UCSD-AML1 (cell line): ENCODE measurements at regions not wholly inside any gene's neighbourhood (a gene's known extent, or its start where the extent isn't known, plus 50 kb on each side); places are given as distances from the start of the nearest gene placed in this dataset.

Experiments used
- DNase-seq: peaks from one replicate; lab custom pipeline; 2025; ENCODE audit not compliant: unreplicated experiment; lab: John Stamatoyannopoulos, UW

- no peak for DNase-seq
Measured at GRCh38 chr18:54100920-54101470, 123.5 kb downstream of the MBD2 start.

DNA sequence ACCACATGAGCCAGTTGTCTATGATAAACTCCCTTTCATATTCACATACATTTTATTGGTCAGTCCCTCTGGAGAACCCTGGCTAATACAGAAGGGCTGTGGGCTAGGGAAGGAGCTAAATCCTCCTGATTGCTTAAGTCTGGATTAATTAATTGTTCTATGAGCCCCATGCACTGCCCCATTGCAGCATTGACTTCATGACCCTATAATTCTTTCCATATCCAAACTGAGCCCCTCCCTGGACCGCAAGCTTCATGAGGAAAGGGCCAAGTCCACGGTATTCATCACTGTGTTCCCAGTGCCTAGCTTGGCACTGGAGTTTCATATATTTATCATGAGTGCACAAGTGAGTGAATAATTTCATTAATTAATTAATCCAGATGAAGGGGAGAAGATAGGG is 124.0 kb downstream of the MBD2 start:
- DNase-seq: no peak

DNA sequence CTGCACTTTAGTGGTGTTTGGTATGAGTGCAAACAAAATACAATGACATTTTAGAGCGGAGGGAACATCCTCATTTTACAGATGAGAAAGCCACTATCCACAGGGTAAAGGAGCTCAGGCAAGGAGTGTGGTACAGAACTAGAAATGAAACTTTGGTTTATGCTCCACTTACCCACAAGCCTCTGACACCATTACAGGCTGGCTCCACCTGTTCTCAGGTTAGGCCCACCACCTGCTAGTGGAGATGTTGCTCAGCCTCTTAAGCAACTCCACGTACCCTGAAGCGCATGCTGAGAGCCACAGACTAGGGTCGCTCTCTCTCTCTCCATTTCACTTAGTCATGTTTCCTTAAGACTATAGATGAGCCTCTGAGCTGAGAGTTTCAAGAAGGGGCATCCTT is 130.0 kb downstream of the MBD2 start:
- no peak for DNase-seq

DNA sequence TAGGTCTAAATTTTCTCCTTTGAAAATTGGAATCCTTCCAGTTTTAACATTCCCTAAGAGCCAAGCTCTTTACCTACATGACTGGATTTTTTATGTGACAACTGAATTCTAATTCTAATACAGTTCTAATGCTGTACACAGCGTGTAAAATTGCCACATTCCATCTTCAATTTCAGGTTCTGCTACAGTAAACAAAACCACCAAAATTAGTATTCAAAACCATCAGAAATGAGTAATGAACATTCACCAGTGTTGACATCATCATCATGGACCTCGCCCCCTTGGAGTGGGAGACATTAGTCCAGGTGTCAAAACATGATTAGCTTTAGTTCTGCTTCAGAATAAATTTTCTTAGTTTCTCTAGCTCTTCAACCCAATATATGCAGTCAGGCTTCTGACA is 133.6 kb downstream of the MBD2 start:
- DNase-seq: no peak

DNA sequence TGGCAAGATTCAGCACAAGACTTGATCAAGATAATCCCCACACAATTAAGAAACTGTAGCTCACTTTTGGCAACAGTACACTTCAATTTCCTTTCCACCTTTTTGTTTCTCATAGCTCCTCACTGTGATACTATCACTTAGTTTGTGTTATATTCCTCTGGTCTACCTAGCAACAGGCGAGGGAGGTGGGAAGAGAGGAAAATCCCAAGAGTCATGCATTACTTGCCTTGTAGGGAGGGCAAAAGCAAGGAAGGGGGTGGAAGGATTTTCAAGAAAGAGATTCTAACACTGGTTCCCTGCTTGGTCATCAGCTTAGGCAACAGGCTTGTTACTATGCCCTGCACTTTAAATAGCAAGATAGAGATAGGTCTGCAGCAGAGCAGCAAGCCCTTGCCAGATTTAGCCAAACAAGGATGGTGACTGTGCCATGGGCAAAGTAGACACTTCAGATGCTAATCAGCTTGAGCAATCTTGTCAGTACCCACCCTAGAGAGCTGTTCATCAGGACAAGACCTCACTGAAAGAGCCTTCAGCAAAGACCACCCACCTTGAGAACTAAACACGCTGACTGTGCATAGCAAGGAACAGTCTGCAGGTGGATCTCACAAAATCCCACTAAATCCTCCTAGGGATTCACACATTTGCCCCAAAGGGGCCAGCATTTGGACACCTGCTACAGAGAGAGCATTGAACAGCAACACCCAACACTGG is 134.6 kb downstream of the MBD2 start:
- DNase-seq: no peak

DNA sequence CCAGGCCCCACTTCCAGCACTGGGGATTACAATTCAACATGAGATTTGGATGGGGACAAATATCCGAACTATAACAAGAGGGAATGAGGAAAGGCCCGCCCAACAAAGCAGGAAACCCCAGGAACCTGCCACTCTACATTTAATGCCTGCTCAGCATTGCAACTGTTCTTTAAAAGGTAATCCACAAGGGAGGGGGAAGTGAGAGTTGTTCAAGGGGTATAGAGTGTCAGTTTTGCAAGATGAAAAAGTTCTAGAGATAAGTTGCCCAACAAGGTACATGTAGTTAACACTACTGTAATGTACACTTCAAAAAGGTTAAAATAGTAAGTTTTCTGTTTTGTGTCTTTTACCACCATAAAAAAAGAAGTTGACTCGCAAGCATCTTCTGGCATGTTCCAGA is 137.6 kb downstream of the MBD2 start:
- DNase-seq: no peak

DNA sequence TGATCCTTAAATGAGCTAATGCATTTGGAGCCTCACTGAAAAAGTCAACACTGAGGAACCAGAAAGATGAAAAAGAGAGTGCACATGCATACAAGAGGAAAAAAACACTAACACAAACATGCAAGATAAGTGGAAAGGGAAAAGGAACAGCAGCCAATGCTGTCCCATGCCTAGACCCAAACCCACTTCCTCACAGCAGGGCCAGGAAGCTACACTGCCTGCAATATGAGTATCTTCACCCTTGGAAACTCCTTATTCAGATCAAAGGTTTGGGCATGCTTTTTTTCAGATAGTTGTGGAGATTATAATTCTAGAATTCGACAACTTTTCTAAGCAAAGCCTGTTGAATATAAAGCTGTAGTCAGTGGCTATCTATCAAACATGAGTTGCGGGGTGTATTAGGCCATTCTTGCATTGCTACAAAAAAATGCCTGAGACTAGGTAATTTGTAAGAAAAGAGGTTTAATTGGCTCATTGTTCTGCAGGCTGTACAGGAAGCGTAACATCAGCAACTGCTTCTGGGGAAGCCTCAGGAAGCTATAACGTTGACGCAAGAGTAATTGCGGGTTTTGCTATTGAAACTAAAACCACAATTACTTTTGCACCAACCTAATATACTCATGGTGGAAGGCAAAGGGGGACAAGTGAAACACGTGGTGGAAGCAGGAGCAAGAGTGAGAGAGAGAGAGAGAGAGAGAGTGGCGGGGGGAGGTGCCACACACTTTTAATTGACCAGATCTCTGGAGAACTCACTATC is 138.2 kb downstream of the MBD2 start:
- no peak for DNase-seq

GRCh38 chr18:54080858-54081257 is 143.6 kb downstream of the MBD2 start:
- no peak for DNase-seq

DNA sequence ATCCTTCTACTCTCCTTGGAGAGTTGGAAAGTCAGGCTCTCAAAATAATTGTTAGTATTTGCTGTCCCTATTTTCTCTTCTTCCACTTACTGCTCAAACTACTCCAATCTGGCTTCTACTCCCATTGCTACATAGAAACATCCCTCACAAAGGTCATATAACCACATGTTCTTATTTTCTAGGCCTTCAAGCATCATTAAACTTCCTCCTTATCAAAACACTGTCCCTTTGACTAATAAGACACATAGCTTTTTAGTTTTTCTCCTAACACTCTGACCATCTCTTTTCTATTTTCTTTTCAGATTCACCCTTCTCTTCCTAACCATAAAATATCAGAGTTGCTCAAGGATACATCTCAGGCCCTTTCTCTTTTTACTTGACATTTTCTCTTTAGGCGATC is 148.3 kb downstream of the MBD2 start:
- DNase-seq: no peak

DNA sequence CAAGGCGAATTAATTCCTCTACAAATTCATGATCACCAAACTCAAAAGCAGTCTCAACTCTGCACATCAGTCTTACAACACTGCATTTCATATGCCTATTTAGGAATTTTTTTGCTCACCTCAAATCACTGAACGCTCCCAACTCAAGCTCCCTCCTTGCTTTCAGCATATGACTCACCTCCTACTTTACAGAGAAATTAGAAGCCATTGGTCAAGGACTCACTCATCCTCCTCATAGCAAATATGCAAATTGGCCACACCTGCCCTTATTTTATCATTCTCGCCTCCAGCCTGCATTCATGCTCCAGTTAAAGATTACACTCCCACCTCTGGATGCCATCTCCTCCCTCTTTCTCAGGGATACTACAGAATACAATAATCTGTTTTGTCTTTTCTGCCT is 148.8 kb downstream of the MBD2 start:
- no peak for DNase-seq

- no peak for DNase-seq
Measured at GRCh38 chr18:54069729-54070128, 154.7 kb downstream of the MBD2 start.

GRCh38 chr18:54060343-54061005 is 164.0 kb downstream of the MBD2 start:
- DNase-seq: no peak

DNA sequence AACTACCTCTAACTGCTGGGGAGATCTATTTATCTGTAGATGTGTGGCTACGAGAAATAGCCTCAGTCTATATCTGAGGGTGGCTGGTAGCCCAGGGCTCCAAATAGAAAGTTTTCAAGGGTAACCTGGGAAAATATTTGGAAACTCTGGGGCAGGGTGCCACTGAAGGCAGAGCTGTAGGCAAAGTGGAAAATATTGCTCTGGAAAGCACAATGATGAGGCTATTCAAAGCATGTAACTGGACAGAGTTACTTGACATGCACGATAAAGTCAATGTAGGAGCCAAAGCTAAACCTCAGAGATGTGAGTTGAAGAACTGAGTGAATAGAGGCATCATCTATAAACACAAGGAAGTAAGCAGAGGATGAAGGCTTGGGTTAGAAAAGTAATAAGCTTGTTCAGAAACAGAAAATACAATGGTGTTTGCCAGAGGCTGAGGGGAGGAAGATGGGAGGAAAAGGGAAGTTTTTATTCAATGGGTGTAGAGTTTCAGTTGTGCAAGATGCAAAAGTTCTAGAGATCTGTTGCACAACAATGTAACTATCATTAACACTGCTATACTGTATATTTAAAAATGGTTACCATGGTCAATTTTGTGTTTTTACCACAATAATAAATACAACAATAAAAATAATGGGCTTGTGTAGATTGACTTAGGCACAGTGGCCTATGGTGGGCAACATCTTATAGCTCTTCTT is 171.6 kb downstream of the MBD2 start:
- DNase-seq: no peak

GRCh38 chr18:54052259-54052658 is 172.2 kb downstream of the MBD2 start:
- no peak for DNase-seq

DNA sequence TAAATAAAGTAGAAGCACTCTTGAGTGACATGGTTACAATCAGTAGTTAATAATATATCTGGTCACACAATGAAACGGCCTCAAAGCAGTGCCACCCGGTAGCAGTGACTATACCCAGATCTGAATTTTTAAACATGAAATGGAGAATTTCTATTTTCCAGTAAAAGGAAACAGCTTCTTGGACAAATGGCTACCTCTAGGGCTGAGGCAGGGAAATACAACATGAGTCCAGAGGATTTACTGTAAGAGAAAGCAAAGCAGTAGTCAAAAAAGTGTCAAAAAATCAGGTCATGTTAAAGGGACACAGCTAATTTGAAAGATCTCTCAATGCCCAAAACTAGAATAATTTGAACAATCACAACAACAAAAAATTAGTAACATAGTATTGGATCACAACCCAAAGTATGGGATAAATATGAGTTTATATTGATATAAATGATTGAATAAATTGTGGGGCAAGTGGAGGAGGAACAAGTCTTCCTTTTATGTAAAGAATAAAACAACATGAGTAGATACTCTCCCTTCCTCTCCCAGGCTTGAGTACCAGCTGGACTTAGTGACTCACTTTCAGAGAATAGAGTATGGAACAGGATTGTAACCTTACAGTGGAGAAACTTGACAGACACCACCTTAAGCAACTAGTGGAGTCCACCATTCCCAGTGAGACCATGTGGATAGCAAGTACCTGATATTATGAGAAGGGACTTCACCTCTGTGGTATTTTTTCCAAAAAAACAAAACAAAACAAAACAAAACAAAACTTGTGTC is 180.8 kb downstream of the MBD2 start:
- DNase-seq: no peak

DNA sequence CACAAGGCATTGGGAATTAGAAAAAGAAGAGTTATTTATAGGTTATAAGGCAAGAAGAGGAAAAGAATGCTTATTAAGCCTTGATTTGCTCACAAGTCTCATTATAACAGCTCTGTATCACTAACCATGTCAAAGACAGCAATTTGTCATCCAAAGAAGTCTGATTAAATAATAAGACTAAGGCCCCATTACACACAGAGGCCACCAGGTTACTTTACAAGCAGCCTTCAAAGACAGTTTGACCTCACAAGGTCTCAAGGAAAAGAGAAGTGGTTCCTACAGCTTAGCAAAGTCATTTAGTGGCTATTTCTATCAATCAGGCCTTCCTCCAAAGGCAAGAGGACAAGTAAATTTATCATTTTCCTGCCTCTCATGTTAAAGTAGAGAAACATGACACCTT is 188.5 kb downstream of the MBD2 start:
- DNase-seq: no peak

DNA sequence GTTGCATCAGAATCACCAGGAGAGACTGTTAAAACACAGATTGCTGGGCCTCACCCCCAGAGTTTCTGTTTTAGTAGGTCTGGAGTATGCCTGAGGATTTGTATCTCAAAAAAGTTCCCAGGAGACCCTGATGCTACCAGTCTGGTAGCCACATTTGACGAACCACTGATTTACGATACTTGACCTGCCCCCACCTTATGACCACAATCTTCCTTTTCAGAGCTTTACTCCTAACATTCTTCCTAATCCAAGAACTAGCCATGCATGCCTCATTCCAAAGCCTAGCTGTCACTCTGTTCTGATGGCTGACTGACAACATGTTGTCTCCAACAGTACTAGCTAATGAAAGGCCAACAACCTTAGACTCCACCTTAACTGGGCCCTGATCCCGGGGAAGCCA is 191.4 kb downstream of the MBD2 start:
- DNase-seq: no peak

- no peak for DNase-seq
Measured at GRCh38 chr18:54032412-54032811, 192.1 kb downstream of the MBD2 start.

DNA sequence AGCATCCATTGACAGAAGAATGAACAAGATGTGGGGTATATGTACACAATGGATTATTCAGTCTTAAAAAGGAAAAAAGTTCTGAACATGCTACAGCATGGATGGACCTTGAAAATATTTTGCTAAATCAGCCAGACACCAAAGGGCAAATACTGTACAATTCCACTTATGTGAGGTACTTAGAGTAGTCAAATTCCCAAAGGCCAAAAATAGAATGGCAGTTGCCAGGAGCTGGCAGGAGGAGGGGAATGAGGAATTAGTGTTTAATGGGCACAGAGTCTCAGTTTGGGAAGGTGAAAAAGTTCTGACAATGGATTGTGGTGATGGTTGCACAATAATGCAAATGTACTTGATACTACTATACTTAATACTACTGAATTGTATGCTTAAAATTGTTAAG is 193.2 kb downstream of the MBD2 start:
- DNase-seq: no peak

DNA sequence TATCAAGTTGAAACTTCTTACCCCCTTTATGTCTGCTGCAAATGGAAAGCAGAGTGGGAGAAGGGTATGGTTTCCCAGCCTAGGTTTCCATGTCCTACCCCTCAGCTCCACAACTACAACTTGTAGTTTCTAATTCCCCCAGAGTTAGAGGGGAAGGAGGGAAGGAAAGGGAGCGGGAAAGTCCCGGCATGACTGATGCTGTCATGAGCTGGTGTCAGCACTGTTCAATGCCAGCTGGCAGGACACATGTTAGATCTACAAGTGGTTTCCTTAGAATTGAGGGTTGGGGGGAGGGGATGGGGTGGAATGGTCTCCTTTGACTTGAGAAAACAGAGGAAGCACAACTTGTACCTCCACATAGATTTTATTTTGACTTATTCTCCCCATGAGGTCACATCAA is 194.0 kb downstream of the MBD2 start:
- DNase-seq: no peak

DNA sequence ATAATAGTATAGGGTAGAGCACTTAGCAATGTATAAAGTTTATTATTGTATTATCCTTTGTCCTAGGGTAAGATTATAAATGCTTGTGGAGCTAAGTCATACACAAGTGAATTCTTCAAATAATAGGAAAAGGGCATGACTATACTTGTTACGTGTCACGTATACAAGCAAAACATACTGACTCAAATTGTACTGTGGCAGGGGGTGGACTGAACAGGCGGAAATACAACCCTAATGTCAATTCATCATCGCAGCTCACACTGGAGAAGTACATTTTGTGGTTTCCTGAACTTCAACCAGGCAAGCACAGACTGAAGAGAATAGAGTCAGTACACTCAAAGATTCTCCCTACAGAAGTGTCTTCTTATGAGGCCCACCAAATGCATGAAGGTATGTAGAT is 201.0 kb downstream of the MBD2 start:
- no peak for DNase-seq
